Astrocyte (in vitro differentiated cells and primary cell): ENCODE measurements at regions not wholly inside any gene's neighbourhood (a gene's known extent, or its start where the extent isn't known, plus 50 kb on each side); places are given as distances from the start of the nearest gene placed in this dataset.

Experiments used
- DNase-seq: peaks from one replicate; pipeline ENCODE4 v3.0.0-alpha.2; 2010; ENCODE audit warnings: low read depth
- FAIRE-seq: peaks from 2 replicates; lab custom pipeline; 2011; peaks lifted over from hg19 to GRCh38; lab: Jason Lieb, UNC
- H2AFZ ChIP-seq: 2 replicates; pipeline ENCODE4 v1.6.0; 2012; ENCODE audit warnings: low read depth, low read length, inconsistent platforms
- H3K27ac ChIP-seq: 2 replicates; pipeline ENCODE4 v1.5.1; 2011; ENCODE audit warnings: low read depth, low read length, inconsistent platforms
- H3K27me3 ChIP-seq: 2 replicates; pipeline ENCODE4 v1.6.0; 2011; ENCODE audit warnings: low read length, inconsistent platforms; ENCODE audit not compliant: insufficient read depth
- H3K36me3 ChIP-seq: 2 replicates; pipeline ENCODE4 v1.5.1; 2011; ENCODE audit warnings: low read length, inconsistent platforms; ENCODE audit not compliant: insufficient read depth
- H3K4me1 ChIP-seq: 2 replicates; pipeline ENCODE4 v1.5.1; 2011; ENCODE audit warnings: low read length, inconsistent platforms; ENCODE audit not compliant: insufficient read depth
- H3K4me2 ChIP-seq: 2 replicates; pipeline ENCODE4 v1.6.0; 2012; ENCODE audit warnings: low read length, inconsistent platforms
- H3K4me3 ChIP-seq: 2 replicates; pipeline ENCODE4 v1.5.1; 2011; ENCODE audit warnings: low read depth, mild to moderate bottlenecking, low read length, inconsistent platforms; ENCODE audit not compliant: insufficient read depth
- H3K79me2 ChIP-seq: 2 replicates; pipeline ENCODE4 v1.6.0; 2012; ENCODE audit warnings: mild to moderate bottlenecking, low read length, inconsistent platforms; ENCODE audit not compliant: insufficient read depth
- H3K9ac ChIP-seq: 2 replicates; pipeline ENCODE4 v1.6.0; 2012; ENCODE audit warnings: mild to moderate bottlenecking, low read length, inconsistent platforms
- H3K9me3 ChIP-seq: 2 replicates; pipeline ENCODE4 v1.5.1; 2012; ENCODE audit warnings: low read depth, mild to moderate bottlenecking, low read length, inconsistent platforms; ENCODE audit not compliant: insufficient read depth
- H4K20me1 ChIP-seq: 2 replicates; pipeline ENCODE4 v1.6.0; 2012; ENCODE audit warnings: low read length, inconsistent platforms; ENCODE audit not compliant: insufficient read depth
- H3K27ac Mint-ChIP-seq: one replicate; pipeline ENCODE4 v1.8.0; 2021; ENCODE audit warnings: mild to moderate bottlenecking, mixed read lengths; ENCODE audit not compliant: unreplicated experiment
- H3K27me3 Mint-ChIP-seq: one replicate; pipeline ENCODE4 v1.8.0; 2021; ENCODE audit warnings: low read depth, mixed read lengths; ENCODE audit not compliant: unreplicated experiment
- H3K36me3 Mint-ChIP-seq: one replicate; pipeline ENCODE4 v1.8.0; 2021; ENCODE audit warnings: low read depth, mixed read lengths; ENCODE audit not compliant: unreplicated experiment
- H3K4me1 Mint-ChIP-seq: one replicate; pipeline ENCODE4 v1.8.0; 2021; ENCODE audit warnings: low read depth, mixed read lengths; ENCODE audit not compliant: unreplicated experiment
- H3K4me3 Mint-ChIP-seq: one replicate; pipeline ENCODE4 v1.8.0; 2021; ENCODE audit warnings: mild to moderate bottlenecking, moderate library complexity, mixed read lengths; ENCODE audit not compliant: unreplicated experiment
- H3K9me3 Mint-ChIP-seq: one replicate; pipeline ENCODE4 v1.8.0; 2021; ENCODE audit warnings: mild to moderate bottlenecking, mixed read lengths; ENCODE audit not compliant: unreplicated experiment
- EZH2 ChIP-seq: IDR thresholded peaks from 2 replicates; pipeline ENCODE4 v1.6.1; 2012; ENCODE audit warnings: mild to moderate bottlenecking, low read length, inconsistent platforms; ENCODE audit not compliant: insufficient read depth
- TF ChIP-seq, protein P1 (sequence below): IDR thresholded peaks from 2 replicates; pipeline ENCODE4 v1.5.1; 2011; ENCODE audit warnings: low read depth, mild to moderate bottlenecking, inconsistent platforms, low read length, moderate library complexity; ENCODE audit not compliant: insufficient read depth

GRCh38 chrX:113726009-113726408, 857.9 kb upstream of the HTR2C start:
- no peaks in the 10 kb centered on the region for H3K27me3 Mint-ChIP-seq
- no peaks in the 10 kb centered on the region for H3K36me3 Mint-ChIP-seq
- no peaks in the 10 kb centered on the region for H3K9me3 Mint-ChIP-seq
- H3K36me3 ChIP-seq = no peaks in the 10 kb centered on the region
- no peak overlapping the region for H3K4me2 ChIP-seq
- H2AFZ ChIP-seq = no peak overlapping the region
- no peaks in the 10 kb centered on the region for H3K4me1 ChIP-seq
- H3K9ac ChIP-seq = no peak overlapping the region
- no peaks in the 10 kb centered on the region for H4K20me1 ChIP-seq
- no peak overlapping the region for H3K4me3 ChIP-seq
- H3K27me3 ChIP-seq = no peaks in the 10 kb centered on the region
- H3K4me3 Mint-ChIP-seq = no peak overlapping the region
- peaks cover 8% of the 10 kb centered on the region for H3K4me1 Mint-ChIP-seq
- FAIRE-seq (no peak), DNase-seq (no peak)
- H3K27ac Mint-ChIP-seq = no peak overlapping the region
- H3K9me3 ChIP-seq = no peaks in the 10 kb centered on the region
- H3K79me2 ChIP-seq = no peaks in the 10 kb centered on the region
- TF ChIP-seq, protein P1, sequence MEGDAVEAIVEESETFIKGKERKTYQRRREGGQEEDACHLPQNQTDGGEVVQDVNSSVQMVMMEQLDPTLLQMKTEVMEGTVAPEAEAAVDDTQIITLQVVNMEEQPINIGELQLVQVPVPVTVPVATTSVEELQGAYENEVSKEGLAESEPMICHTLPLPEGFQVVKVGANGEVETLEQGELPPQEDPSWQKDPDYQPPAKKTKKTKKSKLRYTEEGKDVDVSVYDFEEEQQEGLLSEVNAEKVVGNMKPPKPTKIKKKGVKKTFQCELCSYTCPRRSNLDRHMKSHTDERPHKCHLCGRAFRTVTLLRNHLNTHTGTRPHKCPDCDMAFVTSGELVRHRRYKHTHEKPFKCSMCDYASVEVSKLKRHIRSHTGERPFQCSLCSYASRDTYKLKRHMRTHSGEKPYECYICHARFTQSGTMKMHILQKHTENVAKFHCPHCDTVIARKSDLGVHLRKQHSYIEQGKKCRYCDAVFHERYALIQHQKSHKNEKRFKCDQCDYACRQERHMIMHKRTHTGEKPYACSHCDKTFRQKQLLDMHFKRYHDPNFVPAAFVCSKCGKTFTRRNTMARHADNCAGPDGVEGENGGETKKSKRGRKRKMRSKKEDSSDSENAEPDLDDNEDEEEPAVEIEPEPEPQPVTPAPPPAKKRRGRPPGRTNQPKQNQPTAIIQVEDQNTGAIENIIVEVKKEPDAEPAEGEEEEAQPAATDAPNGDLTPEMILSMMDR = no peak
- no peak for TF ChIP-seq EZH2
- no peak overlapping the region for H3K27ac ChIP-seq

DNA sequence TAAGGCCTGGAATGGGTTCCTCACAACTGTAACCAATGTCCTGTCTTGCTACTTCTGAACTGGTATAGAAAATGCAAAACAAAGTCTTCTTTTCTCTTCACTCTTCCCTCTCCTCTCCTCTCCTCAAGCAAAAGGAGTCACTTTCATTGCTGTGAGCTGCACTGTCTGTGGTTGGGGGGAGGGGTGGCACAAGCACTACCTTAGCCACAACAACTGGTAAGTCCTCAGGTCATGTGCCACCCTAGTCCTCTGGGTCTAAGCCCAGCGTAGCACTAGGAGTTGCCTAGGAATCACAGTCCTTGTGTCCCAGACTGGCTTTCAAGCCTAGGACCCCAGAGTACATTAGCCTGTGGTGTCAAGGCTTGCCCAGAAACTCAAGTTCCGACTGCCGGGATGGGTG, 859.3 kb upstream of the AMOT start:
- Mint-ChIP-seq H3K27me3 (no peaks in the 10 kb centered on the region), H3K36me3 (no peaks in the 10 kb centered on the region), H3K4me3 (no peak overlapping the region), H3K9me3 (no peaks in the 10 kb centered on the region), H3K4me1 (no peaks in the 10 kb centered on the region), H3K27ac (no peak overlapping the region)
- no peaks in the 10 kb centered on the region for H3K4me1 ChIP-seq
- no peak overlapping the region for H3K9ac ChIP-seq
- TF ChIP-seq, protein P1 = no peak
- TF ChIP-seq EZH2 = no peak
- no peaks in the 10 kb centered on the region for H4K20me1 ChIP-seq
- H2AFZ ChIP-seq = no peak overlapping the region
- H3K9me3 ChIP-seq = no peaks in the 10 kb centered on the region
- FAIRE-seq (no peak), DNase-seq (no peak)
- H3K27ac ChIP-seq = no peak overlapping the region
- no peaks in the 10 kb centered on the region for H3K27me3 ChIP-seq
- H3K4me3 ChIP-seq = no peak overlapping the region
- H3K4me2 ChIP-seq = no peak overlapping the region
- H3K79me2 ChIP-seq = no peaks in the 10 kb centered on the region
- no peaks in the 10 kb centered on the region for H3K36me3 ChIP-seq

DNA sequence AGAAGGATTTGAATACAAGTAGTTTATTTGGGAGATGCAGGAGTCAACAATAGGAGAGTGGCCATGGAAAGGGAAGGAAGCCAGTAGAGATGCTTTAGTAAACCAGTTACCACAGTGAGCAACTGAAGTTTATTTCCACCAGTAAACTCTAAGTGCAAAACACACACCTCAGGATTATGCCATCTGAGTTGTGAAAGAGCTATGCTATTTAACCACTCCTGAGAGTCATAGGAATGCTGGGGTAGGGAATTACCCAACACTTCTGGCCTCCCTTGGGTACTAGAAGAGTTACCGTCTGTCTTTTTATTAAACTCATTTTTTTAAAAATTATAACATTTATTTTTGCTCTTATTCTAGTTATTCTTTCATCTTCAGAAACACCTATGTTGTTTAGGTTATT, 834.6 kb upstream of the AMOT start:
- H3K36me3 Mint-ChIP-seq = no peaks in the 10 kb centered on the region
- no peaks in the 10 kb centered on the region for H3K9me3 Mint-ChIP-seq
- DNase-seq = peak; percentile 3
- H3K27me3 Mint-ChIP-seq = no peaks in the 10 kb centered on the region
- H3K4me3 ChIP-seq = no peak overlapping the region
- no peak overlapping the region for H3K27ac ChIP-seq
- FAIRE-seq = no peak
- no peak overlapping the region for H3K4me2 ChIP-seq
- no peaks in the 10 kb centered on the region for H3K79me2 ChIP-seq
- H3K27me3 ChIP-seq = no peaks in the 10 kb centered on the region
- H3K4me1 Mint-ChIP-seq = no peaks in the 10 kb centered on the region
- no peaks in the 10 kb centered on the region for H3K4me1 ChIP-seq
- no peak overlapping the region for H3K4me3 Mint-ChIP-seq
- no peak overlapping the region for H3K27ac Mint-ChIP-seq
- H2AFZ ChIP-seq = no peak overlapping the region
- H4K20me1 ChIP-seq = no peaks in the 10 kb centered on the region
- no peaks in the 10 kb centered on the region for H3K36me3 ChIP-seq
- no peak overlapping the region for H3K9ac ChIP-seq
- H3K9me3 ChIP-seq = no peaks in the 10 kb centered on the region
- TF ChIP-seq EZH2 = no peak
- TF ChIP-seq, protein P1 = no peak
